Ramos (cell line): ENCODE measurements at regions not wholly inside any gene's neighbourhood (a gene's known extent, or its start where the extent isn't known, plus 50 kb on each side); places are given as distances from the start of the nearest gene placed in this dataset.
"Not testable (repeated sequence)": the region's sequence is repeated elsewhere in the genome, so short reads cannot be mapped to it uniquely, and the experiment has no call there.

Experiments used
- in situ Hi-C: fragments of 300-500 bp; cut with MboI; formaldehyde crosslinking; loops from one replicate; pipeline ENCODE4 v1.14.3; 2022; ENCODE audit warnings: low sequenced_read_pairs; ENCODE audit not compliant: unreplicated experiment

DNA sequence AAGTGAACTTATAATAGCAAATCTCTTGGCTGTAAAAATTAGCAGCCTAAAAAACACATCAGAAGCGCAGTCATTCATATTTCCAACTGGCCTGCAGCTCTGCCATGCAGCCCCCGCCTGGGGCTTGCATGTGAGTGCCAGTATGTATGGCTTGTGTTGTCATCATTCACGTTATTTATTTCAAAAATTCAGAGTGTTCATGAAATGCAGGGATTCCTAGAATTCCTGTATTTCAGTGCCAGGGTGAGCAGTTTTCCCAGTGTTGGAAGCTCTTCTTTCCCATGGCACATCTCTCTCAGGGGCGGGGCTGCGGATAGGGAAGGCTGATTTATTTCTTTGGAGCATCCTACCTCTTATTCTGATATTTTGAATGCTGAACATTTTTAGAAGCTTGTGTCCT, 234.6 kb downstream of the FGF9 start:
- in situ Hi-C loops = no loop called here

DNA sequence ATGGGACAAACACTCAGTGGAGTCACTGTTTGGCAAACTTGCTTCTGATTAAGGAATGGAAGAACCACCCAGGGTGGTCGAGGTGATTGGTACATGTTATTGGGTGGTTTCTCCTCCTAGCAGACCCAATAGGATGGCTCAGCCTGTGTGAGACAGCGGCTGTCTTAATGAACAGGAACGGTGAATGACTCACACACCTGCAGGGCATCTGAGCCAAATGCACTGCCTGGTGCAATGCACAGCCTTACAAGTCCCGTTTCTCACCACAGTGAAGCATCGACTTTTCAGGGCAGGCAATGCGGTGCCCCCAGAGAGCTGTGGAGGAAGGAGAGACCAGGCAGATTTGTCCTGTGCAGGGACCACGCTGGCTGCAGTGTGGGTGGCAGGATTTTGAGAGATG, 238.5 kb downstream of the FGF9 start:
- in situ Hi-C loops = no loop called here

DNA sequence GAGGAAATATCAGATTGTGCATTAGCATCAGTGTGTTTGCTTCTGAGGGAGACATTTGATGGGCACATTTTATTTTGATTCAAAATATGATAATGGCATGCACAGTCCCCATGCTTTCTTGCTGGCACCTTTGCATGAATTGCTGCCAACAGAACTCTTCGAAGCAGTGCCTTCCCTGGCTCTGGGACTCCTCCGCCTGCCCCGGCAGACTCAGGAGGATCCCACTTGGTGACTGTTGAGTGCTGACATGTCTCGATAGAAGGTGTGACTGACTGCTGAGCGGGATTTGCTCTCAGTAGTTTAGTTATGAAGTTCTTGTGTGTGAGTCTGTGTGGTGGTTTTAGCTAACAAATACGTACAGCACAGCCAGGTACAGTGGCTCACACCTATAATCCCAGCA, 239.7 kb downstream of the FGF9 start:
- in situ Hi-C loops = no loop called here

DNA sequence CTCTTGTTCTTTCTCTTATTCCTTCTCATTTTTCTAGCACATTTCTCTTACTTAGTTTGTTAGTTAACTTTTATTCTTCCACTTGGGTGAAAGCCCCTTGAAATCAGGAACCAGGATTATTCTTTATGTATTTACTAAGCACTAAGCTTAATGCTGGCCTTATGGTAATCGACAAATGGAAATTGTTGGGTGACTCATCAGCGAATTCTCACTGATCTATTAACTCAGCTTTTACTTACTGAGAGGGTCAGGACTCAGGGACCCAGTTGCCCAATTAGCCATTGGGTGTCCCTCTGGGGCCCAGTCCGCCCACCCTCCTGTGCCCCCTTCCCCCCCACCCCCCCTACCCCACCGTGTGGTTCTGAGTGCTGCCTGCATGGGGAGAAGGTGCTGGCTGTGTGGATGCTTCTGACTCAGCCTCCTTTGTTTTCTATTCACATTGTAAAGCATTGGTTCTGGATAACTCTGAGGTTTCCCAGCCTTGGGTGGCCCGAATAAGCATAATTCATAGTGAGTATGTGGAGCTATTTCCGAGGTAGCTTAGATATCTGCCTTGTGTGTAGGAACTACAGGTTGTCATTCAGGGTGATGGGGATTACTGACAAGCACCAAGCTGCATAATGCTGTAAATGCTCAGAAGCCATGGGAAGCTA, 240.9 kb downstream of the FGF9 start:
- in situ Hi-C loops = no loop called here

DNA sequence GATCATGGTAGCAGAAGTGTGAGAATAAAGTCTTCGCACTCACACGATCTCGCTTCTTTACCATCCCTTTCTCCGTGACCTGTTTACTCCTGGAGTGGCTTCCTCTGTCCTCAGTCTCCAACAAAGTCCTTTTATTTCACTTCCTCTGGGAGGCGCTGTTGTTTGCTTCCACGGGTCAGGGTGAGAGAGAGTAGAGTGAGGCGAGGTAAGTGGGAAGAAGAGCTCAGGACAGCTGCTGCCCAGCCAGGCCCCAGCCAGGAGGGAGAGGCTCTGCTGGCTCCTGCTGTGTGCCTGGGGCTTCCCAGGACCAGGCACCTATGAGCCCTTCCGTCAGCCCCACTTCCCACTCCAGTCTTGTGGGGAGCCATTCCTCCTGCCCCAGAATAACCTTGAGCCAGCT, 242.1 kb downstream of the FGF9 start:
- in situ Hi-C loops = no loop called here

DNA sequence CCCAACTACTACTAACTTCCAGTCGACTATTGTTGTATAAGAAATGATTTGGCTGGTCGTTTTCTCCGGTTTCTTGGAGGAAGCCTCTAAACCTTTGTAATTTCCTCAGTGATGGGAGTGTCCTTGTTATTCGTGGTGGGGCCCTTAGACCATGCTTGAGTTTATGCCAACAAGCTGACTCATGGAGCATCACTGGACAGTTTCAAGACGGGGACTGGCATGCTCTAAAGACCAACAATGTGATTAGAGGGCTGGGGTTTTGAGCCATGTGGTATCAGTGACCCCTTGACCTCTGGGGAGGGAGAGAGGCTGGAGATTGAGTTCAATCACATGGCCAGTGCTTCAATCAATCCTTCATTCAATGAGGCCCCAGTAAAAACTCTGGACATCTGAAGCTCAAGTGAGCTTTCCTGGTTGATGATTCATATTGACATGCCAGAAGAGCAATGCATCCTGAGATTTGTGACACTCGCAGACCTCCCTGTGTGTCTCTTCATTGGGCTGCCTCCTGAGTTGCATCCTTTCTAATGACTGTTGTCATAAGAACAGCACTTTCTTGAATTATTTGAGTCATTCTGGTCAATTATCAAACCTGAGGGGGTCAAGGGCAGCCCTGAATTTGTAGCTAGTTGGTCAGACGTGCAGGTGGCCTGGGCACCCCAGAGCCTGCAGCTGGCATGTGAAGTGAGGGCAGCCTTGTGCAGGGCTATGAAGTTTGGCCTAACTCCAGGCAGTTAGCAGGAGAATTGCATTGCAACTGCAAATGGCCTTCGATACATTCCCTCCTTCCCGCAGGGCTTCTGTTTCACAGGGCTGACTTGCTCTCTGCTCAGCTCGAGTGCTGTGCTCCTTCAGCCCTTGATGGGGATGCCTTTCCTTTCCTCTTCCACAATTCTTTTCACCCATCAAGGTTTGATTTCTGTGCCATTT, 246.5 kb downstream of the FGF9 start:
- in situ Hi-C loops = no loop called here

DNA sequence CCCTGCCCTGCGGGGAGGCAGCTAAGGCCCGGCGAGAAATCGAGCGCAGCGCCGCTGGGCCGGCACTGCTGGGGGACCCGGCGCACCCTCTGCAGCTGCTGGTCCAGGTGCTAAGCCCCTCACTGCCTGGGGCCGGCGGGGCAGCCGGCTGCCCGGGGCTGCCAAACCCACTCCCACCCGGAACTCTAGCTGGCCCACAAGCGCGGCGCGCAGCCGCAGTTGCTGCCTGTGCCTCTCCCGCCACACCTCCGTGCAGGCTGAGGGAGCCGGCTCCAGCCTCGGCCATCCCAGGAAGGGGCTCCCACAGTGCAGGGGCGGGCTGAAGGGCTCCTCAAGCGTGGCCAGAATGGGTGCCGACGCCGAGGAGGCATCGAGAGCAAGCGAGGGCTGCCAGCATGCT, 249.9 kb downstream of the FGF9 start:
- in situ Hi-C loops = not testable (repeated sequence)

DNA sequence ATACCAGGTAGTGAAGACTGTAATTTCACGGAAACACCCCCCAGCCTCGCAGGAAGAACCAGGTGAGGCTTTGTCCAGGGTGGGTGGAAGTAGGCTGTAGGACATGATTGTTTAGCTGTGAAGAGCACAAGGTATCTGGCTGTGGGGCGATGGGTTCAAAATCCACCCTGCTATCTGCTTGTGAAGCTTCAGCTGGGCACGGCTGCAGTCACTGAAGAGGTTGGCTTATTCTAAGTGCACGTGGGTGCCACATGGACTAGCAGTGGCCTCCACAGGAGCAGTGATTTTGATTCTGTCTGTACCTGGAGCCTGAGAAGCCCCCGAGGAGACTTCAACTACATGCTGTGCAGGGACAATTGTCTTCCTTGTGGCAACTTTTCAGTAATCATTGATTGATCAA, 254.1 kb downstream of the FGF9 start:
- in situ Hi-C loops = no loop called here

DNA sequence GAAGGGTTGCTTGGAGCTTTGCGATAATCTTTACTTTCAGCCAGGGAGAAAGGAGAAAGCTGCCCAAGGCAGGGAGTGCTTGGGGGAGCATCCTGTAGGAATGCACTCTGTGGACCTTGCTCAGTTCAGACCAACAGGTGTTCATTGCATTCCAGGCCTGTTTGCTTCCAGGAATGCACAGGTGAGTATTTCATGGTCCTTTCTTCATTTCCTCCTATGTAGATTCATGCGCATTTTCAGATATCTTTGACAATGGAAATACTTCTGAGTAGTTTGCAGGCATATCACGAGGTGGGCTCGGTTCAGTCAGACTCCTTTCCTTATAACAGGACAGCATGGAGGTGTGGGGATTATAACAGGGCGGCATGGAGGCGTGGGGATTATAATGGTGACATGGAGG, 254.8 kb downstream of the FGF9 start:
- in situ Hi-C loops = no loop called here

DNA sequence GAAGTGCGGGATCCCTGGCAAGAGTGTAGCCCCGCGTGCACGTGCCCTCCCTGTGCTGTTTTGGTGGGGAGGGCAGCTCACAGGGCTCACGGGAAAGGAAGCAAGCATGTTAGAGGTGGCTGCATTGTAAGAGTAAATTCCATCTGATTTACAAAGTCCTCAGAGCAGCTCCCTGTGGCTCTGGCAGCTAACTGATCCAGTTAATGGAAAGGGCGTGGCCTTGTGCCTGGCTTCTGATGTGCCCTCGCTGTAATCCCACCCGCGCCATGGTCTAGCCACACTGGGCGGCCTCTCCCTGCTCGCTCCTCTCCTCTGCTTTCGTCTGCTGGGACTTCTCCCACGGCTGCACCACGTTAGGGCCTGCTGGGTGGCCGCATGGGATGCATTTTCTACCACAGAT, 258.5 kb downstream of the FGF9 start:
- in situ Hi-C loops = no loop called here

DNA sequence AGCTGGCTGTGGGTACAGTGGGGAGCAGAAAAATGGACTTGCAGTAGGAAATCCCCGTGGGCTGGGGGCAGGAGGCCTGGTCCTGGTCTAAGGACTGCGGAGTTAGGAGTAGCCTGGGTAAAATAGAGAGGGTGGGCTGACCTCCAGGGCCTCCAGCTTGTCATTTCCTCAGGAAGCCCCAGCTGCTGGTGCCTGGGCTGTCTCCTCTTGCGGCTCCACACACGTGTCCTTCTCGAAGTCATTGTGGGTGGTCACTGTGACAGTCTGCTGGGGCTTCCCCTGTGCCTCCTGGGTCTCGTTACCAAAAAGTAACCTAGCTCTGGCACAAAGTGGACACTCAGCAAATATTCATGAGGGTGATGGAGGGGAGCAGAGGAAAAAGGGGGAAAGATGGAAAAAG, 259.7 kb downstream of the FGF9 start:
- in situ Hi-C loops = no loop called here

DNA sequence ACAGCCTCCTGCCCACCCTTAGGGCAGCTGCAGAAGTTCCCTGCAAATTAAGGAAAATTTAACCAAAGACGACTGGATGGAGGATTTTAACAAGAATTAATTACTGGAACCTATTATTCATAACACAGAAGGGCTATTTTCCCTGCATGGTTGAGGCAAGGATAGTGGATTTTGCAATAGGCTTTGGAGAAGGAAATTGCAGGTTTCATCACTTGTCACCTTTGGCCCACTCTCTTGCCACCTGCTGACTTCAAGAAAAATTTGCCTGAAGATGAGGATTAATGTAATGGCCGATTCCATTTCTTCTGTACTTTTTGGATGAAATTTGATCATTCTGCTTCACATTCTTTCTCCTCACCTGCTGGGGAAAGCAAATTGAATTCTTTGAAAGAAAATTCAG, 261.7 kb downstream of the FGF9 start:
- in situ Hi-C loops = no loop called here

DNA sequence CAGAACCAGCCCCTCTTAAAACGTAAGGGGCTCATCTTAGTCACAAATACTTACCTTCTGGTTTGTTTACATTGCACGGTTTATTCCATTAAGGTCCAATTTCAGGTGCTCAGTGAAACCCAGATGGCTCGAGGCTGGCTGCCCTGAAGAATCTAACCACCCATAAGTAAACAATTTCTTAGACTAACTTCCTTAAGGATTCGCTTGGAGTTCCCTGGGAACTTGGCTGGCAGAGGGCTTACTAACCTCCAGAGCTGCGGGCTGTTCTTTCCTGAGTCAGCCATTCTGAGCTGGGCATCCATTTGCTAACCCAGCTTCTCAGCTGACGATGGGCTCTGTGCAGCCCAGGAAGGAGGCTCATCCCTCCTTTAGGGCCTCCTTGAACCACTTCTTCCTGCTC, 262.1 kb downstream of the FGF9 start:
- in situ Hi-C loops = no loop called here

DNA sequence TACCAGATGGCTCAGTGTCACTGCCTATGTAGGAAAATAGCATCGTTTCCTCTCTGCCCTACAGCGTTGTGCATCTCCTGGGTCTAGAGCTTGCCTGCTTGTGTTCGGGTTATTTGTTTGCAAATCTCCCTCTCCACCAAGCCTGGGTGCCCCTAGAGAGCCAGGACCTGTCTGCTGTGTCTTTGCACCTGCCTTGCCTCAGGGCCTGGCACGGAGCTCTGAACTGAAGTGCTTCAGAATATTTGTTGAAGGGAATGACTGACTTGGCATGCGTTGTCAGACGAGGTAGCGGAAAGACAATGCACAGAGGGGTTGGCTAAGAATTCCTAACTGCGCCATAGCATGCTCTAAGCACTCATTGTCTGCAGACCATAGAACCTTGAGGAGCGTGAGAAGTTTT, 263.4 kb downstream of the FGF9 start:
- in situ Hi-C loops = no loop called here

DNA sequence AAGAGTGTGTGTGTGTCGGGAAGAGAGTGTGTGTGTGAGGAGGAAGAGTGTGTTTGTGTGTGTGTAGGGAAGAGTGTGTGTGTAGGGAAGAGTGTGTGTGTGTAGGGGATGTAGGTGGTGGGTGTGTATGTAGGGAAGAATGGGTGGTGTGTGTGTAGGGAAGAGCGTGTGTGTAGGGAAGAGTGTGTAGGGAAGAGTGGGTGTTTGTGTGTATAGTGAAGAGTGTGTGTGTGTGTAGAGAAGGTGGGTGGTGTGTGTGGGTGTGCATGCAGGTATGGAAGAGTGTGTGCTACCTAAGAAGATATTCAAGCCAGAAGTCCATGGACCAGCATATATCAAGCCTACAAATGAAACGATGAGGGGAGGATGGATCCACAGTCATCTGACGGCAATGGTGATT, 265.8 kb downstream of the FGF9 start:
- in situ Hi-C loops = no loop called here

DNA sequence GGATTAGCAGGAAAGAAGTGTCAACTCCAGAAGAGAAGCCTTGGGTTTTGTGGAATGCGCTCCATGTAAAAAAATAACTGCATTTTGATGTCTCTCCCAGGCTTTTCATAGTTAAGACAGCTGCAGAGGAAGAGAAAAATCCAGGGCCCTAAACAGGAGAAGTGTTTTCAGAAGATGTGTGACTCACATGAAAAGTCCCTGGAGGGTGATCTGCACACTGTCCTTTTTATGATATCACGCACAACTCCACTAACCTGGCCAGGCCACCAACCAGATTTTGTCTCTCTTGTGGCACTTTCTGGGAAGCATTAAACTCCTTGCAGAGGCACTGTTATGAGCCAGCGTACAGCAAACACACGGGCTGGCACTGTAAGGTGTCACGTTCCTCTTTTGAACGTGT, 267.3 kb downstream of the FGF9 start:
- in situ Hi-C loops = no loop called here

DNA sequence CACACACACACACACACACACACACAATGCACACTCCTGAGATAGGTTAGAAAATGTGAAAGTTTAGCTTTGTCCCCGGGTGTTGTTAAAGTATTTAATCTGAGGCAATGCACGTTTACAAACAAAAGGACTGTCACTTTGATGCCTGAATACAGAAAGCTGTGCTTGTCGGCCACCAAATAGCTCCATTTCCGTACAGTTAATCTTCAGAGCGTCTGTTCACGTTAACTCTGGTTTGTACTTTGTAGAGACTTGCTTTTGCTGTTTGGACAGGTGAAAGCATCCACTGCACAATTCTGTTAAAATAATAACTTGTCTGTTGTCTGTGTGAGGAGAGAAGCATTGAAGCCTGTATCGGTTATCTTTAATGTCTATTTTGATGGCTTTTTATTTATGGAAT, 267.8 kb downstream of the FGF9 start:
- in situ Hi-C loops = no loop called here

DNA sequence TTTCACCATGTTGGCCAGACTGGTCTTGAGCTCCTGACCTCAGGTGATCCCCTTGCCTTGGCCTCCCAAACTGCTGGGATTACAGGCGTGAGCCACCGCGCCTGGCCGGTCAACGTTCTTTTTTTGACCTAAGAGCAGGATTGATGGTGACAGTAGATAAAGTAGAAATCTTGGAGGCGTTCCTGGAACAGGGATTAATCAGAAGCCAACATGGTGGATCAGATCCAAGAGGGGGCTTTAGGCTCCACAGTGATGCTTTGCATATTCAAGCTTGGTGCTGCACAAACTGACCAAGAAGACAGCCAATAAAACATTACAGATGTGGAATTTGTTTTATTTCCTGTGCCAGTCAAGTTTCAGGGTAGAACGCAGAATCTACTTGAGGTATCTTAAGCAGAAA, 271.2 kb downstream of the FGF9 start:
- in situ Hi-C loops = no loop called here

DNA sequence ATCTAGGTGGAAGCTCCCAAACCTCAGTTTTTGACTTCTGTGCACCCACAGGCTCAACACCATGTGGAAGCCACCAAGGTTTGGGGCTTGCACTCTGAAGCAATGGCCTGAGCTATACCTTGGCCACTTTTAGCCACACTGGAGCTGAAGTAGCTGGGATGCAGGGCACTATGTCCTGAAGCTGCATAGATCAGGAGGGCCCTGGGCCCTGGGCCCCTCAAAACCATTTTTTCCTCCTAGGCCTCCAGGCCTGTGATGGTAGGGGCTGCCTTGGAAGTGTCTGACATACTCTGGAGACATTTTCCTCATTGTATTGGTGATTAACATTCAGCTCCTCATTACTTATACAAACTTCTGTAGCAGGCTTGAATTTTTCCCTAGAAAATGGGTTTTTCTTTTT, 273.7 kb downstream of the FGF9 start:
- in situ Hi-C loops = no loop called here

DNA sequence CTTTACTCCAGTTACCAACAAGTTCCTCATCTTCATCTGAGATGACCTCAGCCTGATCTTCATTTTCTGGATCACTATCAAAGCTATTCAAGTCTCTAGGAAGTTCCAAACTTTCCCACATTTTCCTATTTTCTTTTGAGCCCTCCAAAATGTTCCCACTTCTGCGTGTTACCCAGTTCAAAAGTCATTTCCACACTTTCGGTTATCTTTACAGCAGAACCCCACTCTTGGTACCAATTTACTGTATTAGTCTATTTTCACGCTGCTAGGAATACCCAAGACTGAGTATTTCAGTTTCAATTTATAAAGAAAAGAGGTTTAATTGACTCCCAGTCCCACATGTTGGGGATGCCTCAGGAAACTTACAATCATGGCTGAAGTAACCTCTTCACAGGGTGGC, 274.3 kb downstream of the FGF9 start:
- in situ Hi-C loops = no loop called here

DNA sequence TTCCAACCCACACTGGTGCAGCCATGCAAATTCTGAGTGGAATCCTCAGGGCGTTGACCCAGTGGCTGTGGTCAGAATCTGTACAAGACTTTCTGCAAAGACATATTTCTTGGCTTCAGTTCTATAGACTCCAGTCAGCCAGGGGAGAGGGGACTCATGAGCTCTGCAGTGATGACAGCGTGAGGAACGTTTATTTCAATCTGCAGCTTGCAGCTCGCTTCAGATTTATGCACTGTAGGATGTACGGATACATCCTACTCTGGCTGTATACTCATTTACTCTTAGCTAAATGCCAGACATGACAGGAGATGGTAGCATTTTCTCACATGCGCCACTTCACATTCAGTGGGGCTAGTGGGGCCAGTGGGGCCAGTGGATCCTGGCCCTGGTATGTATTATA, 276.1 kb downstream of the FGF9 start:
- in situ Hi-C loops = no loop called here
